ENCODE measurements at regions not wholly inside any gene's neighbourhood (a gene's known extent, or its start where the extent isn't known, plus 50 kb on each side); places are given as distances from the start of the nearest gene placed in this dataset.

DNA sequence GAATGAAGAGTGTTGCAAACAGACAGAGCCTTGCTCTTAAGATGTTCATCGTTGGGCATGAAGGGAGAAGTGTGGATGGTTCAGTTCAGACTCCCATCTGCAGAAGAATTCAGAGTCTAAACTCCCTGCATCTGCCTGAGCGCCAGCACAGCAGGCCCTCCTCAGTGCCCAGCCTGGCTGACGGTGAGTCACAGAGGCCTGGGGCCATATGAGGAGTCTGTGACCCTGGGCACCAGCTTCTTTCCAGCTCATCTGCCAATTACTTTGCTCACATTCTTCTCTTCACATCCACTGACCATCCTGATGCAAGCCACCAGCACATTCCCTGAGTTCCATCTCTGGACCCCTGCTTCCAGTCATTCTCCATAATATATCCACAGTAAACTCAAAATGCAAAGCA is 401.1 kb upstream of the TRPC7 start:
- TF ChIP-seq, protein P1, sequence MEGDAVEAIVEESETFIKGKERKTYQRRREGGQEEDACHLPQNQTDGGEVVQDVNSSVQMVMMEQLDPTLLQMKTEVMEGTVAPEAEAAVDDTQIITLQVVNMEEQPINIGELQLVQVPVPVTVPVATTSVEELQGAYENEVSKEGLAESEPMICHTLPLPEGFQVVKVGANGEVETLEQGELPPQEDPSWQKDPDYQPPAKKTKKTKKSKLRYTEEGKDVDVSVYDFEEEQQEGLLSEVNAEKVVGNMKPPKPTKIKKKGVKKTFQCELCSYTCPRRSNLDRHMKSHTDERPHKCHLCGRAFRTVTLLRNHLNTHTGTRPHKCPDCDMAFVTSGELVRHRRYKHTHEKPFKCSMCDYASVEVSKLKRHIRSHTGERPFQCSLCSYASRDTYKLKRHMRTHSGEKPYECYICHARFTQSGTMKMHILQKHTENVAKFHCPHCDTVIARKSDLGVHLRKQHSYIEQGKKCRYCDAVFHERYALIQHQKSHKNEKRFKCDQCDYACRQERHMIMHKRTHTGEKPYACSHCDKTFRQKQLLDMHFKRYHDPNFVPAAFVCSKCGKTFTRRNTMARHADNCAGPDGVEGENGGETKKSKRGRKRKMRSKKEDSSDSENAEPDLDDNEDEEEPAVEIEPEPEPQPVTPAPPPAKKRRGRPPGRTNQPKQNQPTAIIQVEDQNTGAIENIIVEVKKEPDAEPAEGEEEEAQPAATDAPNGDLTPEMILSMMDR (IDR thresholded peaks at IDR 0.05) = no peak
- TF ChIP-seq POLR2A (IDR thresholded peaks at IDR 0.05) = no peak
